PC-9 (cell line): ENCODE measurements at regions not wholly inside any gene's neighbourhood (a gene's known extent, or its start where the extent isn't known, plus 50 kb on each side); places are given as distances from the start of the nearest gene placed in this dataset.

Experiments
- BruUV-seq: library from RNA; stranded (reverse); fragments of 400-500 nt; replicated peaks from 2 replicates; lab custom pipeline; 2021; lab: Mats Ljungman, UMichigan
- CTCF ChIA-PET: fragments of 300-600 bp; sonication (Branson Sonifier 250); formaldehyde crosslinking; loops from one replicate; lab custom pipeline; 2022; ENCODE audit warnings: antibody characterized with exemption; lab: Charles Lee
- POLR2A ChIA-PET: fragments of 300-600 bp; sonication (Branson Sonifier 250); formaldehyde crosslinking; loops from one replicate; lab custom pipeline; 2022; ENCODE audit warnings: antibody characterized with exemption; ENCODE audit not compliant: unreplicated experiment; lab: Charles Lee
- DNase-seq, 2 experiments: peaks; one replicate each; pipeline versions ENCODE4 v3.0.0 to v3.0.0-alpha.2; 2015 to 2022; ENCODE audit warnings: mixed read lengths in 1 of 2
- H2AFZ ChIP-seq: fragments of 200-600 bp; sonication (generic); 2 replicates; pipeline ENCODE4 v1.8.1; 2017; ENCODE audit warnings: antibody characterized with exemption
- H3F3A ChIP-seq: fragments of 200-600 bp; sonication (generic); 2 replicates; pipeline ENCODE4 v1.8.1; 2017; ENCODE audit warnings: antibody characterized with exemption, mild to moderate bottlenecking, low read depth; ENCODE audit not compliant: insufficient read depth
- H3K27ac ChIP-seq: fragments of 200-600 bp; sonication (generic); 2 replicates; pipeline ENCODE4 v1.6.1; 2016; ENCODE audit warnings: mixed run types
- H3K27me3 ChIP-seq: fragments of 200-600 bp; sonication (generic); 2 replicates; pipeline ENCODE4 v1.6.1; 2016; ENCODE audit warnings: low read depth, mixed run types; ENCODE audit not compliant: insufficient read depth
- H3K36me3 ChIP-seq: fragments of 200-600 bp; sonication (generic); 2 replicates; pipeline ENCODE4 v1.6.1; 2016; ENCODE audit warnings: low read depth, mixed run types
- H3K4me1 ChIP-seq: fragments of 200-600 bp; sonication (generic); replicated peaks from 2 replicates; pipeline ENCODE4 v1.6.1; 2016; ENCODE audit warnings: mixed run types; ENCODE audit not compliant: insufficient read depth
- H3K4me2 ChIP-seq: fragments of 200-600 bp; sonication (generic); 2 replicates; pipeline ENCODE4 v1.6.1; 2017; ENCODE audit warnings: mixed run types
- H3K4me3 ChIP-seq: fragments of 200-600 bp; sonication (generic); 2 replicates; pipeline ENCODE4 v1.6.1; 2016; ENCODE audit warnings: mixed run types
- H3K79me2 ChIP-seq: fragments of 200-600 bp; sonication (generic); 2 replicates; pipeline ENCODE4 v1.6.1; 2017; ENCODE audit warnings: low read depth, mixed run types
- H3K9me2 ChIP-seq: fragments of 200-600 bp; sonication (generic); 2 replicates; pipeline ENCODE4 v1.8.1; 2017; ENCODE audit warnings: mild to moderate bottlenecking; ENCODE audit not compliant: insufficient read depth
- H3K9me3 ChIP-seq: fragments of 200-600 bp; sonication (generic); 2 replicates; pipeline ENCODE4 v1.8.1; 2016; ENCODE audit warnings: low read depth; ENCODE audit not compliant: insufficient read depth
- H4K20me1 ChIP-seq: fragments of 200-600 bp; sonication (generic); 2 replicates; pipeline ENCODE4 v1.8.1; 2017; ENCODE audit not compliant: insufficient read depth
- CTCF ChIP-seq: fragments of 200-600 bp; sonication (generic); conservative IDR thresholded peaks from 2 replicates; pipeline ENCODE4 v1.6.1; 2017; ENCODE audit warnings: mixed run types, antibody characterized with exemption, mild to moderate bottlenecking, moderate library complexity
- EZH2 ChIP-seq: fragments of 200-600 bp; sonication (generic); IDR thresholded peaks from 2 replicates; pipeline ENCODE4 v1.8.0; 2017; ENCODE audit warnings: antibody characterized with exemption, low read depth
- intact Hi-C: fragments of 100-400 bp; cut with micrococcal nuclease; formaldehyde crosslinking; loops from one replicate; pipeline ENCODE4 v1.10.0; 2022; ENCODE audit not compliant: unreplicated experiment

- H3K4me1 ChIP-seq: no peaks in the 10 kb centered on the region
- H3K27ac ChIP-seq: no peak overlapping the region
- no peaks in the 10 kb centered on the region for H3K79me2 ChIP-seq
- no peak overlapping the region for H3K4me2 ChIP-seq
- no peaks in the 10 kb centered on the region for H3K36me3 ChIP-seq
- ChIA-PET CTCF (no interaction called here), POLR2A (no interaction called here)
- no peaks in the 10 kb centered on the region for H3K27me3 ChIP-seq
- H4K20me1 ChIP-seq: no peaks in the 10 kb centered on the region
- TF ChIP-seq EZH2: no peak
- TF ChIP-seq CTCF: no peak
- no TSS peak for BruUV-seq
- intact Hi-C loops: no loop called here
- no peak overlapping the region; the same call in 1 of the 2 replicates for H2AFZ ChIP-seq
- H3F3A ChIP-seq: no peaks in the 10 kb centered on the region
- no peak for DNase-seq
- H3K4me3 ChIP-seq: no peak overlapping the region
- no peaks in the 10 kb centered on the region for H3K9me3 ChIP-seq
- H3K9me2 ChIP-seq: no peaks in the 10 kb centered on the region
Measured at GRCh38 chr12:19048943-19049342, 80.6 kb upstream of the PLEKHA5 start.

GRCh38 chr12:19052689-19053088, 76.8 kb upstream of the PLEKHA5 start:
- Histone ChIP-seq H3K79me2 (no peaks in the 10 kb centered on the region), H3K4me1 (no peaks in the 10 kb centered on the region), H3K36me3 (no peaks in the 10 kb centered on the region), H3K4me3 (no peak overlapping the region), H3F3A (no peaks in the 10 kb centered on the region), H3K9me3 (no peaks in the 10 kb centered on the region), H3K27ac (no peak overlapping the region), H3K9me2 (no peaks in the 10 kb centered on the region), H3K27me3 (no peaks in the 10 kb centered on the region), H3K4me2 (no peak overlapping the region), H2AFZ (no peak overlapping the region), H4K20me1 (no peaks in the 10 kb centered on the region)
- no peak for DNase-seq
- CTCF ChIA-PET: no interaction called here
- TF ChIP-seq EZH2 (no peak), CTCF (no peak)
- POLR2A ChIA-PET: no interaction called here
- no TSS peak for BruUV-seq
- intact Hi-C loops: no loop called here

- BruUV-seq: no TSS peak
- H3K9me2 ChIP-seq: no peaks in the 10 kb centered on the region
- ChIA-PET CTCF (no interaction called here), POLR2A (no interaction called here)
- no peak for DNase-seq
- intact Hi-C loops: no loop called here
- no peak overlapping the region for H3K4me3 ChIP-seq
- H3F3A ChIP-seq: no peaks in the 10 kb centered on the region
- no peak overlapping the region for H2AFZ ChIP-seq
- TF ChIP-seq EZH2: no peak
- TF ChIP-seq CTCF: no peak
- H3K36me3 ChIP-seq: no peaks in the 10 kb centered on the region
- H3K27me3 ChIP-seq: no peaks in the 10 kb centered on the region
- no peak overlapping the region for H3K4me2 ChIP-seq
- H4K20me1 ChIP-seq: no peaks in the 10 kb centered on the region
- H3K27ac ChIP-seq: no peak overlapping the region
- H3K79me2 ChIP-seq: no peaks in the 10 kb centered on the region
- no peaks in the 10 kb centered on the region for H3K4me1 ChIP-seq
- no peaks in the 10 kb centered on the region for H3K9me3 ChIP-seq
Measured at GRCh38 chr12:19053218-19053617, 76.3 kb upstream of the PLEKHA5 start.
